Embryonic facial prominence (tissue), 1 donor: ENCODE measurements at regions not wholly inside any gene's neighbourhood (a gene's known extent, or its start where the extent isn't known, plus 50 kb on each side); places are given as distances from the start of the nearest gene placed in this dataset.
"Not testable (repeated sequence)": the region's sequence is repeated elsewhere in the genome, so short reads cannot be mapped to it uniquely, and the experiment has no call there.

ENCODE experiments used
- DNase-seq: peaks from one replicate; pipeline ENCODE4 v3.0.0-alpha.2; 2016; ENCODE audit errors: extremely low spot score

DNA sequence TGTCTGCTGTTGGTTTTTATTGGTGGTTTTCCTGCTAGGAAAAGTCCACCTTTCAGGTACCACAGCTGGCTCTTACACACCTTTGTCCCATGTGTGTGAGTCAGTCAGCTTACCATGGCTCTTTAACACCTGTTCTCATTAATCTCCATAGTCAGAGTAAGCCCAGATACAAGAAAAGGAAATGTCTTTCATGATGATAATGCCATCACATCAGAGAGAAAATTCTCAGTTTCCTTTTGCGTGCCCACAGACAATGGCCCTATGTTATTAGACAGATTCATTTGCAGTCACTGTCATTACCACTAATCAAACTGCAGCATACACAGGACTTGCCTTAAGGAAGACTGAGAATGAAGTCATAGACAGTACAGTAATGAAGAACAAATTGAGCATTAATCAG, 1583.6 kb upstream of the LRRTM3 start:
- DNase-seq = no peak

DNA sequence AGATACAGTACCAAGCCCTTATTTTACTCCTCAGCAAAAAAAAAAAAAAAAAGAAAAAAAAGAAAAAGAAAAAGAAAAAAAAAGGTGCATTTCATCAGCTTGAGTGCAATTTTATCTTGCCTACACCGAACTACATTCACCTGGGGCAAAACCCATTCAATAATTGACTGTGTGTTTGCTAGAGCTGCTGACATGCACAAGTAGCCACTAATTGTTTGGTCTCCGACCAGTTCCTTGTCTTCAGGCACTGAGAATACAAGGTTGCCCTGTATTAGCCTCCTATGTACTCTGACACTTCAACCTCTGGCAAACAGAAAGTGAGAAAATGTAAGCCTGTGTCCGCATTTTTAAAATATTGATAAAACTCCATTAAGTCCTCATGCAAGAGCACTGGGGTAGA, 1579.4 kb upstream of the LRRTM3 start:
- no peak for DNase-seq

DNA sequence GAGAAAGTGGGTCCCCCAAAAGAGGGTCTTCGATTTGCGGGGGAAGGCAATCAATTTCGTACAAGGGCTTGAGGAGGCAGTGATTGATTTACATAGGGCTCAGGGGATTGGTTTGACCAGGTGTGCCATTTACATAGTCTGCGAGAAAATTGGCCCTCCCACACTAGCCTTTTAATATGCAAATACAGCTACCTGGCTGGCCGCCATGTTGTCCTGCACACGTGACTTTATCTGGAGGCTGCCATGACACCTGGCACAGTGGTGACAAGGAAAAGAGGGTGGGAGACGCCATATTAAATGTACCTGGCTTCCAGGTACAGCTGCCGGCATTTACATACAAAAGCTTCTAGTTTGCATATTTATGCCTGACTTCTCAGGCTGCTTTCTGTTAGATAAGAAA, 1577.2 kb upstream of the LRRTM3 start:
- no peak for DNase-seq

DNA sequence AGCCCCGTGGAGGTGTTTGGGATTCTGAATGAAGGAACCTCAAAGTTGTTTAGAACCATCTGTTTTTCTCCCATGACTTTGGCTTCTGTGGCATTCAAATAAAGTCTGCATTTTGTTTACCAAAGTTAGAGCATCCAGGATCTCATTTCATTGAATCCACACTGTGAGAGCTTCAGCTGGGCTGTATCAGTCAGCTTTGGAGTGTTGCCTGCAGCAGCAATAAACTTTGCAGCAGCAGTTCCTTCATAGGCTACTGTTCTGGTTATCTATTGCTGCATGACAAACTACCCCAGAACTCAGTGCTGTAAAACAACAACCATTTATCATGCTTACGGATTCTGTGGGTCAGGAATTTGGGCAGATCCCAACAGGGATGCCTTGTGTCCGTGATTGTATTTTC, 1575.2 kb upstream of the LRRTM3 start:
- DNase-seq = no peak

DNA sequence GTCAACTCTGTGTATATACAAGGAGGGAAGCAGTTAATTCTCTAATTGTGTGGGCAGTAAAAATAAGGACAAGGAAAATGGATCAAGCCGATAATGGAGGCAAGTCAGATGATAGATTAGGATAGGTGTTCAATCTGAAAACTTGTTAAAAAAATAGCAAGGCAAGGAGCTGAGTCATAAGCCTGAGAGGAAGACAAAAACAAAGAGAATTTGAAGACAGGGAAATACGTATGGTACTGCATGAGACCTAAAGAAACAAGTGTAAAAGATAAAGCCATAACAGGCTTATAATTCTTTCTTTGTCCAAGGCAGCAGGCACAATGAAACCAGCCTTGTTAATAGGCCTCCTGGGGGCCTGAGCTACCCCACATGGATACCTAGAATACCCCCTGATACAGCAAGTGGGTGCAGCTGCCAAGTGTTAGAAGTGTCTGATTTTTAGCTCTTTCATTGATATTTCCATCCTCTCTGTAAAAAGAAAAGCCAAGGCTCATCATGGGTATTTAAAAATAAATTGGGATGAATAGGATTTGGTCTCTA, 1570.6 kb upstream of the LRRTM3 start:
- no peak for DNase-seq

DNA sequence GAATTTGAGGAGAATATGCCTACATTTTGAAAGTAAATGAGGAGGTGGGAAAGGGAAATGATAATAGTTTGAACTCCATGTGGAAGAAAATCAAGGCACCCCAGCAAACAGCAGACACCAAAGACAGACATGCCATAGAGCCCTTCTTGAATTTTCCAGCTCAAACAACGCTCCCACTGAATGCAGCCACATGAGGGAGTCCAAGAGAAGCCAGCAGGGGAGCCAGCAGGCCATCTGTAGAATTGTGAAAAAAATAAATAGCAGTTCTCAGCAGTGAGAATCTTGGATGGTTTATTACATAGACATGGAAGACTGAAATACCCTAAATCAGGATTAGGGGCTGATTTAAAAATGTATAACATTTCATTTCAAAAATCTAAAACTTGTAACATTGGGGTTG, 1567.3 kb upstream of the LRRTM3 start:
- DNase-seq = no peak

DNA sequence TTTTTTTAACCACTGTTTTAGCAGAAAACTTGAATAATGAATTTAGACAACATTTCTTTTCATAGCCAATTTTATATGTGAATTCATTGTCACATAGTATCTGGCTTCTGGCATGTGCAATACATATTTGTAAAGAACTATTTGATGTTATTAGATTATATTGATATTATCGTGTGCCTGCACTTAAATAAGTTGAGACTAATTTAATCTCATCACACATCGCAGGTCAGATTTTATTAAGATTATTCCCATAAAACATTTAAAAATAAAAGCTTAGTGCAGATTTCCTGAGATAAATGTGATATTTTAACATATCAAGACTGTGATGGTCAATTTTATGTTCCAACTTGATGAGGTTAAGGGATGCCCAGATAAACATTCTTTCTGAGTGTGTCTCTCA, 1565.3 kb upstream of the LRRTM3 start:
- no peak for DNase-seq

DNA sequence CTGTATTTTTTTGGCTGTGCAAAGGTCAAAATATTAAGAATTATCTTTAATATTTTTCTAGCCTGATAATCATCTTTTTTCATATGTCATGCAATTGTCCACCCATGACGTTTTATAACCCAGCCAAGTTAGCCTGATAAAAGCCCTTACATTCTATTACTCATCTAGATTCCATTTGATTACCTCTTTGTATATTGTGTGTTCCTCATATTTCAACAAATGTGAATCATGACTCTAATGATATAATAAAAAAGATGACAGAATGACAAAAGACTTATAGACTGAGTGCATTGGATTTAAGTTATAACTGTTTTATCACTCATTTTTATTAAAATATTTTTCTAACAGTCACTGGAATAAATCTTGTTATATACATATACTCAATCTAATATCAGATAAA, 1560.0 kb upstream of the LRRTM3 start:
- no peak for DNase-seq

DNA sequence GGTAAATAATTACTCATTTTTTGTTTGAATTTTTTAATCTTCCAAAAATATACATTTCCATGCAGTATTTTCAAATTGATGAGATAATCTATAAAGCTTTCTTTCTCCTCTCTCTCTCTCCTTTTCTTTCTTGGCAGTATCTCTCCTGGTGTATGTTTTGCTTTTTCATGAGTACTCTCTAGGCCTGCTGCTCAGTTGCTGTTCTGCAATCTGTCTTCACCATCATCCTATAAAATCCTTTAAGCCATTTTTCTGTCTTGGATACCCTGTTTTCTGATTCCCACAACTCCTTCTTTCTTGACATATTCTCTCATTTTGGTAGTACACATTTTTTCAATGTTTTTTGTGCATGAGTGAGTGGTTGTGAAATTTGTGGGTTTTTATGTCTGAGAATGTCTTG, 1558.1 kb upstream of the LRRTM3 start:
- DNase-seq = no peak

DNA sequence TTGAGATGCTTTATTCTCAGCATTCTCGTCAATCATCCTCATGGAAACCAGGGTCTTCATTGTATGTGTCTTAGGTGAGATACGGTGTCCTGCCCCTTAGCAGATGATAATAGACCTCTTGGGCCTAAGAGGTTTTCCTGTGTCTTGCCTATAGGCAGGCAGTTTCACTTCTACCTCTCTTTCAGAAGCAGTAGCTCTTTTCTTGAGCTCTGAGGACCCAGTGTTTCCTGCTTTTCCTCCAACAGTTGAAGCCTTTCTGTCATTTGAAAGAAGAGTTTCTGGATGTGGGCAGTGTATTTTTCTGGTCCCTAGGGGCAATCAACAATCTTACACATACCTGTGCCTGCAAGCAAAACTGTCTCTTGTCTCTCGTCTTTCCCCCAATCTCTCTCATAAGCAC, 1550.3 kb upstream of the LRRTM3 start:
- no peak for DNase-seq

DNA sequence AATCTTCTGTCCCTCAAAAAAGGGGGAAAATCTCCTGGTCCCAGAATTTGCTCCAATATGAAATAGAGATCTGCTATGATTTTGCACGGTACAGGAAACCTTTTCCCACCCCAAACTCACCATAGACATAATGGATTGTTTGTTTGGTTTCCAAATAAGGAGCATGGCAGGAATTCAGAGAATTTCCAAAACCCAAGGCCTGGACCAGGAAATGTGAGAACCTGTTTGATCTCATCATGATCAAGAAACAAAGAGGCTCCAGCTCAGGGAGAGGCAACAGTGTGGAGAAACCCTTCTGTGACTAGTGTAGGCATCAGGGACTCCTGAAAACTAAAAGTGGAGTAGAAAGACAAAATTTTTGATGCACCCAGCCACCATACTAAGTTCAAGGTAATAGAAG, 1548.1 kb upstream of the LRRTM3 start:
- DNase-seq = no peak

DNA sequence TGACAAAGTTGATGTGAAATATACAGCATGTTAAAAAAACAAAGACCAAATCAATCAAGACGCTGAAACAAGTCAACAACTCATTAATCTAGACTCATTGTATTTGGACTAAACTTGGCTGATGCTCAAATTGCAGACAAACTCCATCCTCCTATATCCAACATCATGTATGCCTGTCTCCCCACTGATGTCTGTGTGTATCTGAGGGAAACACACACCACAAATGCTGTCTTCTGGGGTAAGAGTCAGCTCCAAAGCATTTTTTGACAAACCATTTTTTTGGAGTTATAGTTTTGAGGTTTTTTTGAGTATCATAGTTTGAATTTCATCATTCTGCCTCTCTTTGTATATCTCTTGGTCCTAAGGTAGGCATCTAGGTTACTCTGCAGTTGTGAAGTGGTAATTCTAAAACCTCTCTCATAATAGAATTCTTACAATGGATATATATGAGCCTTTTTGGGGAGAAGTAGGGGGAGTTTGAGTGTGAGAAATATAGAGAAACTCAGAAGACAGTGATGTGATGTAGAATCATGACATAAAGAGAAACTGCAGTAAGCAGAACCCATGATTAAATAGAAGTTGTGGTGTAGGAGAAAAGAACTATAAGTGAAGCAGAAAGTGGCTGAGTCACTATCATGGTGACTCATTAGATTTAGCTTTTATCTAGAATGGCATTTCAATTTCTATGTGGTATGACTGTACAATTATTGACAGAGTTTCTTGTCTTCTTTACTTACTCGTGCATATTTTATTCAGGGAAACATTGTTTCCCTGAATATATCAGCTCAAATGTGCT, 1531.1 kb upstream of the LRRTM3 start:
- no peak for DNase-seq

DNA sequence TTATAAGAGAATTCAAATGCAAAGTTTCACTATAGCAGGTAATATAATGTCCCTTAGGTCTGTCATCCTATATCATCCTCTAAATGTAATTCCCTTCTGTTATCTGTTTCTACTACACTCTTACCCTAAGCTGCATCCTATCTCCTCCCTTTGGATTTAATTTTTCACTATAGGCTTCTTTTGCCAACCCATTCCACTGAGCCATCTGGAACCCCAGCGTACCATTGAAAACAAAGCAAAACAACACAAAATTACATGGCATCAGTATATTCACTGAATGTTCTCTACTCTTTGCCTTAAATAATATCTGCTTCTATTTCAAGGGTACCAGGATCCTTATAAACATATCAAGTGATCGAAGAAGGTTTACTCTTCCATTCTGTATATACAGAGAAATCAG, 1530.2 kb upstream of the LRRTM3 start:
- no peak for DNase-seq

DNA sequence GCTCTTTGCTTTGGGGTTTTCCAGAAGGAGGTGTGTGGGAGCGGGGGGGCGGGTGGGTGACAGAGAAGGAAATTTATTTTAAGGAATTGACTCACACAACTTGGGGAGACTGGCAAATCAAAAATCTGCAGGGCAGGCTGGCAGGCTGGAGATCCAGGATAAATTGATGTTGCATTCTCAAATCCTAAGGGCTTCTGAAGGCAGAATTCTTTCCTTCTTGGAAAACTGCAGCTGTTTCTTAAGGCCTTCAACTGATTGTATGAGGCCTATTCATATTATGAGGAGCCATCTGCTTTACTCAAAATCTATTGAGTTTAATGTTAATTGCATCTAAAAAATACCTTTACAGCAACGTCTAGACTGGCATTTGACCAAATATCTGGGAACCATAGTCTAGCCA, 1528.8 kb upstream of the LRRTM3 start:
- no peak for DNase-seq

DNA sequence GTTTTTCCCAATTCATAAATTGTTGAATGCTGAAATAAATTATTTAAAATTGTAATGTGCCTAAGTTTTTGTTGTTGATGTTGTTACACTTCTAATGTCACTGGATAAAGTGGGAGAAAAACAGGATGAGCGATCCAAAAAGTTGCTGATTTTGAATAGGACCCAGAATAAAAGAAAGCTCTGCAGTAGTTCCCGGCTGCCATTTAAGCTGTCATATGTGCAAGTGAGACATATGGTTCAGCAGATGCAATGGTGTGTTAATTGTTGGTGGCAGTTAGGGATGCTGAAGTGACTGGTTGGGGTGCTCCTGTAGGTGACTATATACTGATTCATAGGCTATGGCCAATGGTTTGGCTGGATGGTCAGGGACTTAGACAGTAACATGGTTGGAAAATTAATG, 1517.4 kb upstream of the LRRTM3 start:
- DNase-seq = no peak

DNA sequence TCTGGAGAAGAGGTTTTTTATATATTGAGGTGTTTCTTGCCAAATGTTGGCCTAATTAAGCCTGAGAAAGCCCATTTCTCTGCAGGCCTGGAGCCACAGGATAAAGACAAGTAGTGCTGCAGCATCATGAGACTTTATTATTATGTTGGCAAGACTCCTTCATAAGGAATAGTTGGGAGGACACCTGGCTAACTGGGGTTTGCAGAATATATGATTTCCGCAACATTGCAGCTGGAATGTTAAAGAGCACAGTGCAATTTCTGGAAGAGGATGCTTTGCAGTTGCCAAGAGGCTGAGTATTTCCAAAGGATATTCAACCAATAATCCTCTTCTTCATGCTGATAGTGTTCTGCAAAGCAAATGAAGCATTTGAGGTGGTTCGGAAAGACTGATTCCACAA, 1512.8 kb upstream of the LRRTM3 start:
- DNase-seq = no peak

DNA sequence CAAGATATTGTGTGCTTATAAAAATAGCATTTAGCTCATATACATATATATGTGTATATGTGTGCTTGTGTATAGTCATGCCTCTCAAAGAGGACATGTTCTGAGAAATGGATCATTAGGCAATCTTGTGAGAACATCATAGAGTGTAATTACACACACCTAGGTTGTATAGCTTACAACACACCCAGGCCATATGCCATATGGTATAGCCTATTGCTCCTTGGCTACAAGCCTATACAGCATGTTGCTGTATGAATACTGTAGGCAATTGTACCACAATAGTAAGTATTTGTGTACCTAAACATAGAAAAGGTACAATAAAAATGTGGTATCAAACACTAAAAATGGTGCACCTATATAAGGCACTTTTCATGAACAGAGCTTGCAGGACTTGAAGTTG, 1510.5 kb upstream of the LRRTM3 start:
- DNase-seq = no peak

DNA sequence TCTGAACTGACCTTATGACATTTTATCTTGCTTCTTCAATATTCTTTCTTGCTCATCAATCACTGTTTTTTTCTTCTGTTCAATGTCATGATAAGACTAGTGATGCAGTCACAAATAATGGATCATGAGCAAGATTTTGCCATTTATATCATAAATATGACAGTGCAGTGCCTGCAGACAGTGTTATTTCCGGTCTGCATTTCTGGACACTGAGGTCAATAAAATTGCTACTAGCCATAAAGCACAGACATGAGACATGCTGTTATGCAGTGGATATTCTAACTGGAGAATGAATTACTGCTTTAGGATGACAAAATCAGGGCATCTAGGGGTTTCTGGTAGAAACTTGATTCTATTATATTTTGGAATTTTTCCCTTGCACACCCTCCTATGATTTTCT, 1509.7 kb upstream of the LRRTM3 start:
- DNase-seq = no peak

DNA sequence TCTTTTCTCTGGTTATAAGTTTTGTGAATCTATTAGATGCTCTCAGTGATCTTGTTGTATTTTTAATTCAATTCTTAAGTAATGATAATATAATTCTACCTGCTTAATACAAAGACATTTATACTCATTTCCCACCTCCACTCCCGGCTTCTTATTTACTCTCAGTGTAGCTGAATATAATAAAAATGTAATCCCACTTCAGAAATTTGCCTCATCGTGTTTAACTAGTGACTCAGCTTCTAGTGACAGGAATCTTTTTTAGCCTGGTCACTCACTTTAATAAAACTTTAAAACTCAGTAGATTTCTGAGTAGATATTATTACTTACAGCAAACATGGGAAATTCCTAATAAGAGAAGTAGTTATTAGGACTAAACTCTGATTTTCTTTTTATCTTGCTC, 1506.2 kb upstream of the LRRTM3 start:
- no peak for DNase-seq

DNA sequence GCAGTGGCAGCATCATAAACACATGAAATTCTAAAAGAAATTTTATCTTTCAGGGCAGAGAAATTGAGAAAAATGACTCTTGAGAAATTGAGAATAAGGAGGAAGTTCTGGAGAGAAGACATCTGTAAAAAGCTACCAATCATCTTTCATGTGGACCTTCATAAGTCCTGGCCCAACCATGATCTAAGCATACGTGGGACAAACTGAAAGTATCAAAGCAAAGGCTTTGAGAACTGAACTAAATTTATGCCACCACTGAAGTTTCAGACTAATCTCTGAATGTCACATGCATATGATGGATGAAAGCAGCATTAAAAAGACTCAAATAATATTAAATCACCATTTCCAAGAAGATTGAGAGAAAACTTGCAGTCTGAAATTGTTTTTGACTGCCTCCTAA, 1502.8 kb upstream of the LRRTM3 start:
- no peak for DNase-seq

DNA sequence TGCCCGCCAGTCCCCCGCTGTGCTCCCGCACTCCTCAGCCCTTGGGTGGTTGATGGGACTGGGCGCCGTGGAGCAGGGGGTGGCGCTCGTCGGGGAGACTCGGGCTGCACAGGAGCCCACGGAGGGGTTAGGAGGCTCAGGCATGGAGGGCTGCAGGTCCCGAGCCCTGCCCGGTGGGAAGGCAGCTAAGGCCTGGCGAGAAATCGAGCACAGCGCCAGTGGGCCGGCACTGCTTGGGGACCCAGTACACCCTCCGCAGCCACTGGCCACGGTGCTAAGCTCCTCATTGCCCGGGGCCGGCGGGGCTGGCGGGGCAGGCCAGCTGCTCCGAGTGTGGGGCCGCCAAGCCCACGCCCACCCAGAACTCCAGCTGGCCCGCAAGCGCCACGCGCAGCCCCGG, 1496.5 kb upstream of the LRRTM3 start:
- not testable (repeated sequence) for DNase-seq

DNA sequence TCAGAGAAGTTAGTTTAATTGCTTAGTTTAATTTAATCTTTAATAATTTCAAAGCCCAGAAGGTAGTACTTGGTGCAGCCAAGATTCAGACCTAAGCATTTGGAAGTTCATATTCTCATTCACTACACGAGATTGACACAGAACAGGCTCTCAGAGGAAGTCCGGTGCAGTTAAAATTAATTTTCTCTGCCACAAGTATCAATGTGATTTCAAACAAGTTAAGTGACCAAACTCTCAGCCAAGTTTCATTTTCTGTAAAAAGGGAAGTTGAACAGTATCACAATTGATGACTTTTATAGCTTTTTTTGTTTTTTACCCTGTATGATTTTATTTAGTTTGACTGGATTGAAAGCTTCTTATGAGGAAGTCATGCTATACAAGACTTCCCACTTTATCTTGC, 1494.9 kb upstream of the LRRTM3 start:
- no peak for DNase-seq

DNA sequence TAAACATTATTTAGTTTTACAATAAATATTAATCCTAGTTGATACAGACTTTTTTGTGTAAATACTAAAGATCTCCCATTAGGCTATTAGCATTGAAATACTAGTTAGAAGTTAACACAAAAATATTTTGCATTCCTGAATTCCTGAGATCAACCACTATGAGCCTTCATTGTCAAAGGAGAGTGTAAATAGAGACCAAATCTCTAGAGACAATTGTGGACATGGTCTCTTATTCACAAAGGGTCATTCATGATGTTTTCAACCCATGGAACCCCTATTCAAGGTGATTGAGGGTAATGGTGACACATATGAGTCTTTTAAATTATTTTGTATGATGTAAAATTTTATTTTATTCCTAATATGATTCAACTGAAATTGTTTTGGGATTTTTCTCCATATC, 1454.8 kb upstream of the LRRTM3 start:
- DNase-seq = no peak

DNA sequence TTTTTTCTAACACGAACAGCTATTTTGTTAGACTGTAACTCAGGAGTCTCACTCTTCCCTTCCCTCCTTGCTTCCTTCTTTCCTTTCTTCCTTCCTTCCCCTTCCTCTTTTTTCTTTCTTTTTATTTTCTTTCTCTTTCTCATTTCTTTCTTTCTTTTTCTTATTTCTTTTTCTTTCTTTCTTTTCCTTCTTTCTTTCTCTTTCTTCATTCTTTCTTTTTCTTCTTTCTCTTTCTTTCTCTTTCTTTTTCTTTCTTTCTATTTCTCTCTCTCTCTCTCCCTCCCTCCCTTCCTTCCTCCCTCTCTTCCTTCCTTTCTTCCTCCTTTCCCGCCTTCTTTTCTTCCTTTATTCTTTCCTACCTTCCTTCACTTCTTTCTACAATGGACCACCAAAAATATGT, 1443.0 kb upstream of the LRRTM3 start:
- DNase-seq = no peak
